CD4-positive, alpha-beta T cell treated with Interleukin-2 at 100 ng/mL for 4 hours (primary cell): ENCODE measurements at regions not wholly inside any gene's neighbourhood (a gene's known extent, or its start where the extent isn't known, plus 50 kb on each side); places are given as distances from the start of the nearest gene placed in this dataset.
"Not testable (repeated sequence)": the region's sequence is repeated elsewhere in the genome, so short reads cannot be mapped to it uniquely, and the experiment has no call there.

Source experiments
- DNase-seq: peaks from one replicate; pipeline ENCODE4 v3.0.0-alpha.2; 2020; ENCODE audit warnings: low spot score

DNA sequence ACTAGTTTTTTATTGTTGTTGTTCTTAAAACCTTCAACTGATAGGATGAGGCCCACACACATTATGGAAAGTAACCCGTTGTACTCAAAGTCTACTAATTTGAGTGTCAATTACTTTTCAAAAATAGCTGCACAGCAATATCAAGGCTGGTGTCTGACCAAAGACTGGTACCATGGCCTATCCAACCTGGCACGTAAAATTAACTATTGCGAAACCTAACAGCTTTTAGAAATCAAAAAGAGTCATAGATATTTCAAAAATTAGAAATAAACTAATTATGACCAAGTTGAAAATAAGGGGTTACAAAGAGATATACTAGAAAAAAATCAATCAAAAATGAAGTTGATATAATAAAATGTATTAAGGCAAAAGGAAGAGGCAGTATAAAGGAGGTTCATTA lies 501.5 kb upstream of the SLC8A1 start:
- no peak for DNase-seq

- DNase-seq: no peak
Measured at GRCh38 chr2:40955042-40955441, 503.2 kb upstream of the SLC8A1 start.

DNA sequence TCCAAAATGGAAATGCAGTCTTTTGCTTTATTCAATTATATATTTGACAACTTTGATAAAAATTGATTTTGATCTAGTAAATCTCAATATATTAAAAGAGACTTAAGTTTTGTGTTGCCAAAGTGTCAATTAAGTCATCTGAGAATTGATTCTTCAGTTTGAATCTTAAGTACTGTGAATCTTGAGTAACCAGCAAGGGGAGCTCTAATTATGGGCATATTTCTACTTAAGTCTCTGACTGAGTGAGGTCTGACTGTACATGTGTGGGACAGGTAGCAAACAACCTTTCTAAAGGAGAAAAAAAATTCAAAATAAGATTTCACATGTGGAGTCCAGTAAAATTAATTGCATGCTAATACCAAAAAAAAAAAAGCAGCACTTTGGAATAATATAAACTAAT lies 503.7 kb upstream of the SLC8A1 start:
- no peak for DNase-seq

GRCh38 chr2:40957508-40957907 lies 505.6 kb upstream of the SLC8A1 start:
- no peak for DNase-seq

DNA sequence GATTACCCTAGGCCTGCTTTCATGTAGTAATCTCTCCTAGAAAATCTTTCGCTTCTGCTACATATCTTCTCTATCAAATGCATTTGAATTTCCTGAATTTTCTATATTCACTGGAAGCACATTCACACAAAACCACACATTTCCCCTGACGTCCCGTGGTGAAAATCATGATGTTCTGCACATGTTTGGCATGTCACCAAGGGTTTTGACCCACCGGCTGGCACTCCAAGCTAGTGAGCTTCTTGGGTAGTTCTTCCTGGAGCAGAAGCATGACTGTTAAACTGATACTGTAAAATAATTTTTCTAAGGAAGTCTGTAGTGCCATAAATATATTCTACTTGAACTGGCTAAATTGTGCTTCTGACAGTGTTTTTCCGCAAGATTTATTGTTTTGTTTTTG lies 510.1 kb upstream of the SLC8A1 start:
- DNase-seq: no peak

DNA sequence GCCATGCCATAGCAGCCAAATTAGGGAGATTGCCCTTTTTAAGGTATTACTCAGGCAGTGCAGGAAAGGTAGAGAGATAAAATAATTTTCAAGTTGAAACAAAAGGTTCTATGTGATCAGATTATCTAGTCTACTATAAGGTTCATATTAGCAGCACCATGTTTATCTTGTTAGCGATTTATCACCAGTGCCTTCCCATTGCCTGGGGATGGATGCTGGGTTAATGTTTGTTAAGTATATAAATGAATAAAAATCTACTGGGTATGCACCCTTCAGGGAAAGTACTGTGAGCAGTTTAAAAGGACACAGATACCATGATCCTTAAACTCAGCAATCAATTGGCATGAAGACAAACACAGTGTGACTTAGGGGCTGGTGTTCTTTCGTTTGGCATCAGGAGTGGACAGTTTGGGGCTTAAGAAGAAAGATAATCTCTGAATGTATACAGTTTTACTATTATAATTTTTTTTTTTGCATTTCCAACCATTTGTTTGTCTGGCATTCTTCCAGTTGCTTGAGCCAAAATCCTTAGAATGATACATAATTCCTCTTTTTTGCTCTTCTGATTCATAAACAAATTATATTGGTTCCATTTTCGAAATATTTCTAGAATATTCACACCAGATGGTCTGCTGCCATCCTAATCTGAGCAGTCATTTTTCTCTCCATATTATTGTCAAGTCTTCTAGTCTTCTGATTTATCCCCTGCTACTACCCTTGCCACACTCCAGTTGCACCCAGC lies 512.8 kb upstream of the SLC8A1 start:
- no peak for DNase-seq

- DNase-seq: no peak
Measured at GRCh38 chr2:40967451-40967850, 515.6 kb upstream of the SLC8A1 start.

DNA sequence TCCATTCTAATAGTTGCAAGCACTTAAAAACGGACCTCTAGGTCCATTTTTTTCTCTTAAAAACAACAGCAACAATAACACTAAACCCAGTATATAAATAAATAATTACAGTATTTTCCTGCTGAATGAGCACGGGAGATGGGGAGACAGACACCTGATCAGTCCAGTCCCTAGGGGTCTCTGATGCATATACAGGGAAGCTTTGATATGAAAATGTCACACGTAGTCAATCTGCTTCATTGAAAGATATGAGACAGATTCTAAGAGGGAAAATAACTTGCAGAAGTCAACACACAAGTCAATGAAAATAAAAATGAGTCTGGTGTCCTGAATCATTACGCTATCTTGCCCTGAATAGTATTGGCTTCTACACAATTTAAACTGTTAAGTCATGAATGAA lies 523.3 kb upstream of the SLC8A1 start:
- DNase-seq: no peak

DNA sequence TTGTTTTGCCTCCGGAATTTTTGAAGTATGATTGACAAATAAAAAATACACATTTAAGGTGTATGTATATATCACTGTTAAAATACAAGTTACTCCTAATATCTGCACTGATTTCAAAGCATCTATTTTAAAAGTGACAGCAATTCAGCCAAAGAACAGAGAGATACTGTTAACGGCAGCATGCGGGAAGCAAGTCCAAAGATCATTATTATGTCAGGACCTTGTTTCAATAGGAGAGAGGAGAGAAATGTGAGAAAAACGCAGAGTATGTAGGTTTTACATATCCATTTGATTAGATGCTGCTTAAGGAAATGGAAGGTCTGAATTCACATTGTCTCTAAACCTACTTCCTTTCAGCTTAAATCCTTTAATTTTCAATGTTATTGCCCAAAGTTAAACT lies 545.5 kb upstream of the SLC8A1 start:
- DNase-seq: no peak

DNA sequence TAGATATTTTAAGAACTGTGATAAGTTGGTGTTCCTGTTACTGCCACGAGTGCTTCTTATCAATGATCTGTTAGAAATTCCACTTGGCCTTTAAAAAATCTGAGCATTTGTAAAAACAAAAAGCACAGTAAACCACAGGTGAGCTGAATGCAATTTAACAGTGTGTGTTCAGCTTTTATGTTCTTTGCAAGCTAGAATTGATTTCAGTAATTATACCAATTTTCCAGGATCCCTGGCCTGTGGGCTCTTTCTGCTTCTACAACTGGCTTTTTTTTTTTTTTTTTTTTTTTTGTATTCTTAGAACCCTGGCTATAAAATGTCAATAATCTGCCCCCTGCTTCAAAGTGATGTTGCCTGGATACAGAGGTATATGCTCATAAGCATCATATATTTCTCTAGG lies 548.5 kb upstream of the SLC8A1 start:
- DNase-seq: no peak

DNA sequence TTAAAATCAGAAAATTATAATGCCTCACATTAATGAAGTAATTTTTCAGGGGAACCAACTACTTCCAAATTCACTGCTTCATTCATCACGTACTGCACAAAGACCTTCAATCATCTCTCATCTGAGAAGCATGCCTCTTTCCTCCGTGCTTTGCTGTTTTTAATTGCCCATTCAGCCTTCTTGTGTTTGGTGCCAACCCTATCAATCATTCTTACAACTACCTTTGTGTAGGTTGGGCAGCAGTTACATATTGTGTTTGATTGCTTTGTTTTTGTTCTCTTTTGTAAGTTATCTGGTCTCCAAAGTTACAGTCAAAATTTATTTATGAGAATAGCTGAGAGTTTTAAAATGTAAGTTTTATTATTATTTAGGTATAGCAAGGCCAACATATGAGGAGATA lies 549.0 kb upstream of the SLC8A1 start:
- no peak for DNase-seq

DNA sequence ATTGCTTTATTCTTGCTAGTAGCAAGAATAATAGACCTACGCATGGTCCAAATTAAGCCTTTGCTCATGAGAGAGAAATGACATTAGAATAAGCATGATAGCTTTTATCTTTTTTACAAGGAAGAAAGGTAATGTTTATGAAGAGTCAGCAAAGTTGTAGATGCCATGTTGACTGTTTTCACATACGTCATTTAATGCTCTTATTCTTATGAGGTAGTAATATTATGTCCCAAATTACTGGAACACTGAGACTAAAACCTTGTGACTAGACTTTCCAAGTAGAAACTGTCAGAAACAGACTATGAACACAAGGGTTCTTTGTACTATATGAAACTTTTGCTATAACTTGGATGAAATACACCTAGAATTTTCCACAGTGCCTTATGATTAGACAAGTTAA lies 552.8 kb upstream of the SLC8A1 start:
- no peak for DNase-seq

GRCh38 chr2:41020358-41020757 lies 568.5 kb upstream of the SLC8A1 start:
- DNase-seq: no peak

DNA sequence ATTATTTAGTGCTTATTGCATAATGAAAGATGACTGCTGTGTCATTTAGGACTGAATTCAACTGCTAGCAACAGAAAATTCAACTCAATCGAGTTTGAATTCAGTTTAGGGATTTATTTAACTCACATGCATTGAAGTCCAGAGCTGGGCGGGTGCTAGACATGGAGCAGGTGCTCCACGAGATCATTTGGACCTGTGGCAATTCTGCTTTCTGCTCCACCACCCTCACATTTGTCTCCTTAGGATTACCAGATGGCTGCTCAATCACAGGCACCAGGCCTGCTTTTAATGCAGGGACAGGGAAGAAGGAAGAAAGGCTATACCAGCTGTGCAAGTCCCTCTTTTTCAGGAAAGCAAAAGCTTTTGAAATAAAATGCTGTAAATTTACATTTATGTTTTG lies 572.9 kb upstream of the SLC8A1 start:
- no peak for DNase-seq

DNA sequence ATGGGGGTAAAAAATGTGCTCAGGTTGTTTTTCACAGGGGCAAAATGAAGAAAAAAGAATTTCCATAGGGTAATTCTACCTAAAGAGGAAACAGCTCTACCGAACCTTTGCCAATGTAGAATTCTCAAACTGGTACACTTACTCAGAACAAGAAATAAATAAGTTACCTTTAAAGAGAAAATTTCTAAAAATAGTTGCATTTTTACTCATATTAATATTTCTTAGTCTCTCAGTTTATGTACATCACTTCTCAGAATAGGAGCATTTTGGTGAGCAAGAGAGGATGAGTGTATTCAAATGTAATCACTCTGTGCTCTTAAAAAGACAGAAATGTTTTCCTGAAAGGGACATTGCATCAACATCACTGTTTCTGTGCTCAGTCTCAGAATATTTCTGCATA lies 574.7 kb upstream of the SLC8A1 start:
- DNase-seq: no peak

DNA sequence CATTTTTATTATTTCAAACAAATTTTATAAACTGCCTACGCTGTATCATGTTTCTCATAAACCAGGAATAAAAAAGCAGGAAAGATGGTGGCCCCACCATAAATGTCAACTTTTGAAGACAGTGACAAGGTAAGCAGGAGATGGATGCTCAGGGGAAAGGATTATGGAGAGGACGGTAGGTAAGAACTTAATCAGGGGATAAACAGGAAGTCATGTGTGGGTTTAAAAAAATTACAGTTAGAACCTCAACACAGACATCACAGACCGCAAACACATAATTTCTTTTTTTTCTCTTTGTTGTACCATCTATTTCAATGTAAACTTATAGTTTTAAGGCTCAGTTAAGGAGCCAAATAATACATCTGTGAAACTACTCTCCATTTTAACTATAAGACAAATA lies 575.2 kb upstream of the SLC8A1 start:
- DNase-seq: no peak

DNA sequence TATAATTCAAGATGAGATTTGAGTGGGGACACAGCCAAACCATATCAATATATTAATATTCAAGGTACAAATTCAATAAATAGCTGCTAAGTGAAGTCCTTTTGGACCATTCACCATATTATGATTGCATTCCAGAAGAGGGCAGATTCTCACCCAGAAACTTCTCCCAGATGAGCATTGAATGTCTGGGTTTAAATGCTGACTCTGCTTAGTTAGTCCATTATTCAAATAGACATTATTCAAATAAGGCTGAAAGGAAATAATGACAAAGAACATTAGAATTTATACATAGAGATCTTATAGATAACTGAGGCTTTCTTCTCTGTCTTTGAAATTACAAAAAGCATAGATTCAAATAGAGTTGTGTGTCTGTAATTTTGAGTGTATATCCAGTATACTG lies 579.4 kb upstream of the SLC8A1 start:
- no peak for DNase-seq

DNA sequence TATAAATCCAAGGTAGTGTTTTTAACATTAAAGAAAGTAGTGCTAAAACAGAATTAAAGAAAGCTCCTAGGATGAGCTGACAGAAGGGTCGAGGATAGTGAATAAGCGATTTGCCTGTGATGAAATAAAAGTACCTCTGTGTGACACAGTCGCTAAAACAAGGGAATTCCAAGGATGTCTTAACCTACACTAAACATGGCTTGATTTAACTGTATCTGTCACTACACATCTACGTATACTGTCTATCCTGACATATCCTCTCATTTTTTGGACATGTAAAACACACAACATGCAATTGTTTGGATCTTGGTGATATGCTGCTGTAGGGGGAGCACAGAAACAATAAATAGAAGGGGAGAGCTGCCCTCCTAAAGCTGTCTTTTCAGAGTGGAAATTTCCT lies 580.8 kb upstream of the SLC8A1 start:
- DNase-seq: no peak

DNA sequence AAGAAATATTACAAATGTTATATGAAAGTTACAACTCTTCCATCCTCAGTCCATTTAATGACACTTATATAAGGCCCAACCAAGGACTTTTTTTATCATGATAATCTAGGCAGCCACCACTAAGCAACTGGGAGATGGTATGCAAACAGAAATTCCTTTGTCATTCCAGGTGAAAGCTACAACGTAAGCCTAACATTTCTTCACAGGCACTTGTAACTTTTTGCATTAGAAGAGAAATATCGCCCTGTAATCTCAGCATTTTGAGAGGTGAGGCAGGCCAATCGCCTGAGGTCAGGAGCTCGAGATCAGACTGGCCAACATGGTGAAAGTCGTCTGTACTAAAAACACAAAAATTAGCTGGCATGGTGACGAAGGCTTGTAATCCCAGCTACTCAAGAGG lies 581.2 kb upstream of the SLC8A1 start:
- DNase-seq: no peak

DNA sequence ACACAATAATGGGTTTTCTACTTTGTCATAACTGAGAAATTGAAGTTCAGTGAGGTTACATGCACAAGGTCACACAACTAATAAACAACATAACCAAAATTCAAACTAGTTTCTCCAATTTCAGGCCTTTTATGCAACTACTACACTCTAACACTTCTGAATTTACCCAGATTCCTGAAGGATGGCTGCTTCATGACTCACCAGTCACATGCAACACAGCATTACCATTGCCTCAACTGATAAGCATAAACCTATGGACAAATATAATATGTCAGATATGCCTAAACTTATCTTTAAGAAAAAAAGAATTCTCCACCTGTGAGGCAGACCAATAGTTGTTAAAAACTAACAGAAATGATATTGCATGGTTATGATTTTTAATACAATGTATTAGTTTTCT lies 586.5 kb upstream of the SLC8A1 start:
- no peak for DNase-seq

DNA sequence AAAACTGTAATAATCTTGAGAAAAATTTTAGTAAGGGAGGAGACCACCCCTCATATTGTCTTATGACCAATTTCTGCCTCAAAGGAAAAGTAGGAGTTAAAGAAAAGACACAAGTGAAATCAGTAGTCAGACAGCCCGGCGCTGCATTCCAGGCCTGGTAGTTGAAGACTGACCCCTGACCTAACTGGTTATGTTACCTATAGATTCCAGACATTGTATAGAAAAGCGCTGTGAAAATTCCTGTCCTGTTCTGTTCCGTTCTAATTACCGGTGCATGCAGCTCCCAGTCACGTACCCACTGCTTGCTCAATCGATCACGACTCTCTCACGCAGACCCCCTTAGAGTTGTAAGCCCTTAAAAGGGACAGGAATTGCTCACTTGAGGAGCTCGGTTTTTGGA lies 587.9 kb upstream of the SLC8A1 start:
- DNase-seq: not testable (repeated sequence)

DNA sequence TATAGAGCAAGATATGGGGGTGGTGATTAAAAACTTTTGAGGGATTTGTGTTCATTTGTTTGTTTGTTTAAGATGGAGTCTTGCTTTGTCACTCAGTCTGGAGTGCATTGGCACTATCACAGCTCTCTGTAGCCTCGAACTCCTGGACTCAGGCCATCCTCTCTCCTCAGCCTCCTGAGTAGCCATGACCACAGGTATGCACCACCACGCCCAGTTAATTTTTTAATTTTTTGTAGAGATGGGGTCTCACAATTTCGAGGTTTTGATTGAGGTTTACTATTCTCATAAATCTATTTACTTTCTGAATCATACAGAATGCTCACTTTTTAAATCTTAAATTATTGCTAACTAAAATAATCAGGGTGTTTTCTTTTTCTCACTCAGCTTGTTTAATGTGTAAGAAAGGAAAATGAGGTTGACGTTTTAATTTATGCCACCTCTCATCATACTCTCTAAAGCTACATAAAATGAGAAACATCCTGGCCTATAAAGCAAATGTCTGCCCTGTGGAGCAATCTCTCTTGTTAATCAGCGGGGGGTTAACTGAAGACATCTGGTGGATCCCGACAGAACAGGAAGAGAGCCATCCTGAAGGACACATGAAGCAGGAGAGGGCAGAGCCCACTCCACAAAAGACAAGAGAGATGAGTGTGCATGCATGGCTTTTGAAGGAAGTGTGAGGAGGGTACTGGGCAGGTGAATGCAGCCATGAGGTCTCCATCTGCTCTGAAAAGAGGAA lies 589.1 kb upstream of the SLC8A1 start:
- no peak for DNase-seq

GRCh38 chr2:41042343-41042742 lies 590.5 kb upstream of the SLC8A1 start:
- no peak for DNase-seq

GRCh38 chr2:41061356-41061755 lies 609.5 kb upstream of the SLC8A1 start:
- no peak for DNase-seq
